Right forelimb (tissue), 1 donor: ENCODE measurements at regions not wholly inside any gene's neighbourhood (a gene's known extent, or its start where the extent isn't known, plus 50 kb on each side); places are given as distances from the start of the nearest gene placed in this dataset.

Experiments used
- DNase-seq: peaks from one replicate; pipeline ENCODE4 v3.0.0-alpha.2; 2018

GRCh38 chr5:74040811-74041491 lies 415.0 kb downstream of the ARHGEF28 start:
- no peak for DNase-seq

GRCh38 chr5:74040065-74040551 lies 414.1 kb downstream of the ARHGEF28 start:
- DNase-seq = peak; percentile 58

GRCh38 chr5:74037321-74037720 lies 411.3 kb downstream of the ARHGEF28 start:
- DNase-seq = no peak

- DNase-seq = no peak
Measured at GRCh38 chr5:74035521-74035937, 409.5 kb downstream of the ARHGEF28 start.

- no peak for DNase-seq
Measured at GRCh38 chr5:74034733-74035132, 408.7 kb downstream of the ARHGEF28 start.

GRCh38 chr5:74032617-74033016 lies 406.6 kb downstream of the ARHGEF28 start:
- no peak for DNase-seq

DNA sequence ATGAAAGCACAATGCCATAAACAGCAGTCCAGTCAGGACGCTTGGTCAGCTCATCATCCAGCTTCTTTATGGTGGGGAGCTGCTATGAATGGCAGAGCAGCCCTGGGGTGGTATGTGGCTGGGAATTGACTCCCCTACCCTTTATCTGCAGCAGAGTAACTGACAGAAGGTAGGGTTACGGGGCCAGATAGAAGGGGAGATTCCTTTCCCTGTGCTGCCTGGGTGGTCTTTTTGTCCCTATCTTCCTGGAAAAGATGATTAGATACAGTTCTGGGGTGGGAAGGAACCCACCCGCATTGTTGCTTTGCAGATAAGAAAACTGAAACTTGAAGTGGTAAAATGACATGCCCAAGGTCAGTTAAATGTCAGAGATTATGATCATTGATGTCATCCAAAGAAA lies 405.5 kb downstream of the ARHGEF28 start:
- DNase-seq = no peak

DNA sequence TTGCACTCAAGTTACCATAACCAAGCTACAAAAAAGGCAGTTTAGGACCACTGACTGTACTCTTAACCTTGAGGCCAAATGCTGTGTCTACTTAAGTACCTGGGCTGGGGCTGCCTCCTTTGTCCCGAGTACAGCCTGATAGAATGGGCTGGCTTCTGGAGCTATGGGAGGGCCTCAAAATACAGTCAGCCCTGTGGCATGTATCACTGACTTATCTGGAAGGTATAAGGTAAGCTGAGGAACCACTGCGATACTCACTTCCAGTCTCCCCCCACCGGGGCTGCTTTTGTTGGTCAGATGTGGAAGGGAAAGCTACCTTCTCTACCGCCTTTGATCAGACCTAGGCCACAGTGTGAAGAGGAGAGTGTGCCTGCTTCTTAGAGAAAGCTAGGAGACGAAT lies 404.8 kb downstream of the ARHGEF28 start:
- DNase-seq = no peak

- DNase-seq = no peak
Measured at GRCh38 chr5:74030371-74030770, 404.4 kb downstream of the ARHGEF28 start.

DNA sequence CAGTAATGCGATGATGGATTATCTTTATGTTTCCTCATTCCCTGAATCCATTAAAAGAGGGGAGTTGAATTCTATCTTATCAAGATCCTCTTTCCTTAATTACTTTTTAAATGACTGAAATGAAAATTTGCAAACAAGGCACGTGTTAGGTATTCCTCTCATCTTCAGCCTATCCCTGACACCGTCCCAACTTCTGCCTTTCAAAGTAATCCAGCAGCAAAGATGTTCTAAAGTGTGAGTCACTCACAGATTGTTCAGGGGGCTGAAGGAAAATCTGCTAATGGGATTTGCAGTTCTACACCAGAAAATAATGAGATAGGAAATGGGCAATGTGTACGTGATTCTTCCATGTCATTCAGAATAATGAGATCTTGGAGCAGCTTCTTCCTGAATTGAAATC lies 403.0 kb downstream of the ARHGEF28 start:
- no peak for DNase-seq

GRCh38 chr5:74028406-74028805 lies 402.4 kb downstream of the ARHGEF28 start:
- no peak for DNase-seq

- no peak for DNase-seq
Measured at GRCh38 chr5:74027732-74028338, 401.8 kb downstream of the ARHGEF28 start.

DNA sequence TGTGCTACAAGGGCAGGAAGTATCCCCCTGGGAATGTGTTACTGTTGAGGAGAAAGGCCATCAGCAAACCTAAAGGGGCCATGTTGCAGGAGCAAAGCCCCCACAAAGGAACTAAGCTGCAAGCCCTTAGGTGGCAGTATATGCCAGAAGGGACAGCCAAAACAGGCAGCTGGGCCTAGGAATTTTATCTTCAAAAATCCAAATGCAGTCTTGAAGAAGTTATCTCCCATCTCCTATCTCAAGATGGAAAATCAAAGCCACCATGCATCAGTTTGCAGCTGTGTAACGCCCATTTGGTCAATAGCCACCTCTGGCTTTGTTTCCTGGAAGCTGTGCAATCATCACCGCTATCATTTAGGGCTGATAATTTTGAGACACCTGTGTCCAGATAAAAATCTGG lies 400.3 kb downstream of the ARHGEF28 start:
- DNase-seq = no peak

- no peak for DNase-seq
Measured at GRCh38 chr5:74021126-74021525, 395.1 kb downstream of the ARHGEF28 start.

DNA sequence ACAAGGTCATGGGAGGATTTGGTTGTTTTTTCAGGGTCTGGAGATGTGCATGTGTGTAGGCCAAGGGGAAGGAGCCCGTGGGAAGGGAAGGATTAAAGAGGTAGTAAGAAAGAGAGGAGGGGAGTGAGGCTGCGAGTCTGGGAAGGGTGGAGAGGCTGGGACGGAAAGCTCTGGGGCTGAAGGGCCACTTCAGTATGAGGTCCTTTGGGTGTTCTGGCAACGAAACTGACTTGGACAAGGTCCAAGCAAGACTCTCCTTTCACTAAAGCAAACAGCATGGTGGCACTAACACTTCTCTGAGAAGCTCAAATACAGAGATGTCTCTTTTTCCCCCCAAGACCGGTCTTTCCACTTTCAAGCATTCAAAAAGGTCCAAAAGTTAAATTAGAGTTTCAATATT lies 394.5 kb downstream of the ARHGEF28 start:
- no peak for DNase-seq

GRCh38 chr5:74019923-74020322 lies 393.9 kb downstream of the ARHGEF28 start:
- DNase-seq = no peak

DNA sequence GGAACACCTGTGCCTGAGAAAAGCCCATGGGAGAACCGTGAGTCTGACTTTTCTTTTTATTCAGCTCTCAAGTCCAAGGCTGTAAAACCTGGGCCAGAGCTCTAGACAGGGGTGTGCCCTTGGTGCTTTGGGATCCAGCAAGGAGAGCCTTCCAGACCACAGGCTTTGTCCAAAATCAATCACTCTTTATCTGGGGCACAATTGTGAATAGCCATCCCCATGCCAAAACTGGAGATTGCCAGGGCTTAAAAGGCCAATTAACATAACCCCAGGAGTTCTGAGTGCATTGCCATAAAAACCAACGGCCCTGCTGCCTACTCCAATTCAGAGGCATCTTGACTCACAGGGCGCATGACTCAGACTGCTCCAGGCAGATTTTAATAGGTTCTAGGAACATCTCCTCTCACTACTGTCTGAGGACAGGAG lies 391.8 kb downstream of the ARHGEF28 start:
- DNase-seq = no peak

GRCh38 chr5:74017112-74017511 lies 391.1 kb downstream of the ARHGEF28 start:
- no peak for DNase-seq

DNA sequence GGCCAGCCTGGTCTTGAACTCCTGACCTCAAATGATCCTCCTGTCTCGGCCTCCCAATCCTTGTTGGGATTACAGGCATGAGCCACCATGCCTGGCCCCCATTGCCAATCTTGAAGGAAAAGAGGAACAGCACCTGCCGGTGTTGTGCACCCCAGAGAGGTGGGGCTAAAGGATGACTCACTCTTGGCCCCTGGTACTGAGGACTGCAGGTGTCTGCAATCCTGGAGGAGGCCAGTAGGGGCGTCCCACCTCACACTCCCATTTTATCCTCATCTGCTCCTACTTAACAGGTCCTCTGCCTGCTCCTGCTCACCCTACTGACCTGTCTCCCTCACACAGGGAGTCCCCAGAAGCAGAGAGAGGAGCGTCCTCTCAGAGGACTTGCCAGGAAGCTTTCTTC lies 390.4 kb downstream of the ARHGEF28 start:
- DNase-seq = no peak

- DNase-seq = no peak
Measured at GRCh38 chr5:74015716-74016115, 389.7 kb downstream of the ARHGEF28 start.

GRCh38 chr5:74013222-74013621 lies 387.2 kb downstream of the ARHGEF28 start:
- DNase-seq = no peak

GRCh38 chr5:74009502-74009901 lies 383.5 kb downstream of the ARHGEF28 start:
- no peak for DNase-seq

- no peak for DNase-seq
Measured at GRCh38 chr5:74007193-74007592, 381.2 kb downstream of the ARHGEF28 start.

GRCh38 chr5:73999297-73999696 lies 373.3 kb downstream of the ARHGEF28 start:
- no peak for DNase-seq

DNA sequence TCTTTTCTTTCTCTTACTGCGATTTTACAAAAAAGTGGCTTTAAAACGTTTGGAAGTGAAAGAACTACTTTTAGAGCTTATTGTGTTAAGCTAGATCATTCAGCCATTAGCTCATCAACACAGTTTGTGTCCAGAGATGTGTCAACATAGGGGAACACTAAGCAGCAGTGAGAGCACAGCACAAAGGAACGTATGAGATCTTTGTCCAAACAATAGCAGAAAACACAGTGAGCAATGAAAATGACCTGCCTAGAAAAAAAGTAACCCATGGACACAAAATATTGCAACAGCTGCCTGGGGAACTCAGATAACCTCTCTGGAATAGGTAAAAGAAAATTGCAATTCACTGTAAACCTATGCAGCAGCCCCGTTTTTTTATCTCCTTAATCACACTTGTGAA lies 372.5 kb downstream of the ARHGEF28 start:
- DNase-seq = no peak
